Pancreas (tissue), 10 donors: ENCODE measurements at regions not wholly inside any gene's neighbourhood (a gene's known extent, or its start where the extent isn't known, plus 50 kb on each side); places are given as distances from the start of the nearest gene placed in this dataset.

Experiments
- ATAC-seq, 4 donors: fragments of 200-7000 bp; cut with Tn5 transposase; one replicate each; pipeline versions ENCODE4 v1.8.0 to v1.9.1; 2020; ENCODE audit warnings: mild to moderate bottlenecking in 4 of 4, moderate library complexity in 4 of 4
- DNase-seq, 6 donors: peaks; one replicate each; pipeline ENCODE4 v3.0.0-alpha.2; 2020
- FAIRE-seq: peaks from 2 replicates; lab custom pipeline; 2012; peaks lifted over from hg19 to GRCh38; lab: Jason Lieb, UNC
- H3K27ac ChIP-seq, 4 donors: fragments of 200-600 bp; sonication (generic); 1 replicate in 3 of 4; 2 replicates in 1 of 4; pipeline versions ENCODE4 v1.5.0 to v1.8.0; 2020
- H3K27me3 ChIP-seq, 4 donors: fragments of 200-600 bp; one replicate each; pipeline ENCODE4 v1.8.0; 2021
- H3K36me3 ChIP-seq, 3 donors: fragments of 200-600 bp; sonication (generic) in 1 of 3; one replicate each; pipeline versions ENCODE4 v1.5.0 to v1.8.0; 2020 to 2021
- H3K4me1 ChIP-seq, 3 donors: fragments of 200-600 bp; one replicate each; pipeline ENCODE4 v1.8.0; 2021
- H3K4me3 ChIP-seq, 4 donors: fragments of 200-600 bp; sonication (generic) in 2 of 4; one replicate each; pipeline versions ENCODE4 v1.5.0 to v1.8.0; 2020 to 2021
- H3K9me3 ChIP-seq, 4 donors: fragments of 200-600 bp; one replicate each; pipeline ENCODE4 v1.8.0; 2021
- CTCF ChIP-seq, 4 donors: fragments of 200-600 bp; sonication (generic) in 3 of 4; IDR thresholded peaks; one replicate each; pipeline versions ENCODE4 v1.5.0 to v1.8.0; 2021; ENCODE audit warnings: antibody characterized with exemption in 4 of 4
- WGBS, 2 donors: extraction: QIAGEN DNeasy Blood & Tissue Kit; methylation state at CpG; one replicate each; pipeline ENCODE4 v1.1.7; 2013; 5-methylcytosine and 5-hydroxymethylcytosine counted together
- intact Hi-C, 3 donors: fragments of 100-400 bp; cut with DNase I; formaldehyde crosslinking; loops; one replicate each; pipeline versions ENCODE4 v1.11.1 to v1.14.2; 2022
- donor health status: healthy with polysubstance abuse.
- donor health status: DM: no; HTN: no; CAD: no; lungs with moderate emphysema.
- donor health status: DM: no; HTN: no; CAD: no.
- donor health status: control.
- donor health status: control.
- donor health status: Bipolar disorder and iron deficiency.
- donor health status: DM: yes; HTN: yes; CAD: no.
- donor health status: DM: no; HTN: no; CAD: no.
- donor health status: DM: no; HTN: no; CAD: no.
- donor health status: DM: yes; HTN: yes; CAD: no.

GRCh38 chr3:173258697-173259096 is 117.7 kb upstream of the SPATA16 start:
- Histone ChIP-seq H3K9me3 (no peaks in the 10 kb centered on the region), H3K4me3 (no peak overlapping the region), H3K27me3 (no peaks in the 10 kb centered on the region), H3K27ac (no peak overlapping the region), H3K4me1 (no peaks in the 10 kb centered on the region), H3K36me3 (no peaks in the 10 kb centered on the region)
- DNase-seq (no peak), ATAC-seq (no peak), FAIRE-seq (no peak)
- 35 to 56% methylated on average over 1 of the region's 1 CpG for WGBS, 2 donors
- TF ChIP-seq CTCF (IDR thresholded peaks at IDR 0.05) = no peak
- intact Hi-C loops = no loop called here

- intact Hi-C loops = no loop called here
- ATAC-seq (no peak), DNase-seq (no peak), FAIRE-seq (no peak)
- Histone ChIP-seq H3K36me3 (no peaks in the 10 kb centered on the region), H3K4me1 (no peaks in the 10 kb centered on the region), H3K4me3 (no peak overlapping the region), H3K27ac (no peak overlapping the region), H3K9me3 (no peaks in the 10 kb centered on the region), H3K27me3 (no peaks in the 10 kb centered on the region)
- no peak for TF ChIP-seq CTCF (IDR thresholded peaks at IDR 0.05)
- 56 to 65% methylated on average over 4 of the region's 4 CpGs for WGBS, 2 donors
Observed at GRCh38 chr3:173257797-173258196, 116.8 kb upstream of the SPATA16 start.

- ATAC-seq = no peak
- Histone ChIP-seq H3K4me3 (no peak overlapping the region), H3K9me3 (no peaks in the 10 kb centered on the region), H3K4me1 (no peaks in the 10 kb centered on the region), H3K27me3 (no peaks in the 10 kb centered on the region), H3K27ac (no peak overlapping the region), H3K36me3 (no peaks in the 10 kb centered on the region)
- FAIRE-seq = no peak
- WGBS, 2 donors = 48 to 63% methylated on average over 5 of the region's 5 CpGs
- TF ChIP-seq CTCF (IDR thresholded peaks at IDR 0.05) = no peak
- no peak for DNase-seq
- intact Hi-C loops = no loop called here
Observed at GRCh38 chr3:173255555-173255954, 114.5 kb upstream of the SPATA16 start.

GRCh38 chr3:173253471-173253870 is 112.4 kb upstream of the SPATA16 start:
- no peak overlapping the region for H3K27ac ChIP-seq
- TF ChIP-seq CTCF (IDR thresholded peaks at IDR 0.05) = no peak
- H3K36me3 ChIP-seq = no peaks in the 10 kb centered on the region
- ATAC-seq = no peak
- no peak for FAIRE-seq
- H3K9me3 ChIP-seq = no peaks in the 10 kb centered on the region
- DNase-seq = no peak
- intact Hi-C loops = no loop called here
- H3K4me3 ChIP-seq = no peak overlapping the region
- no peaks in the 10 kb centered on the region for H3K4me1 ChIP-seq
- WGBS, 2 donors = 86 to 88% methylated on average over 1 of the region's 1 CpG
- no peaks in the 10 kb centered on the region for H3K27me3 ChIP-seq

GRCh38 chr3:173249457-173249856 is 108.4 kb upstream of the SPATA16 start:
- DNase-seq = no peak

More at GRCh38 chr3:173249457-173249856, 108.4 kb upstream of the SPATA16 start:
- Histone ChIP-seq H3K27me3 (no peaks in the 10 kb centered on the region), H3K4me1 (no peaks in the 10 kb centered on the region), H3K36me3 (no peaks in the 10 kb centered on the region), H3K27ac (no peak overlapping the region), H3K4me3 (no peak overlapping the region), H3K9me3 (no peaks in the 10 kb centered on the region)
- FAIRE-seq (no peak), ATAC-seq (no peak)
- 45 to 56% methylated on average over 2 of the region's 2 CpGs for WGBS, 2 donors
- intact Hi-C loops = no loop called here
- TF ChIP-seq CTCF (IDR thresholded peaks at IDR 0.05) = no peak
